Activated CD8-positive, alpha-beta T cell treated with anti-CD3 and anti-CD28 coated beads, Interleukin-2, amount 10 ng/mL, durations not matched to agents 7 days and 5 days (primary cell): ENCODE measurements at regions not wholly inside any gene's neighbourhood (a gene's known extent, or its start where the extent isn't known, plus 50 kb on each side); places are given as distances from the start of the nearest gene placed in this dataset.
A peak's percentile ranks its signal among the peaks of the same experiment; 100 is the strongest.

Experiments used
- ATAC-seq: fragments of 150-1000 bp; cut with Tn5 transposase; one replicate; pipeline ENCODE4 v1.10.0; 2021; ENCODE audit warnings: moderate library complexity
- CTCF ChIA-PET: fragments of 350-600 bp; sonication (Branson Sonifier 250); formaldehyde crosslinking; loops from one replicate; lab custom pipeline; 2021; ENCODE audit warnings: antibody characterized with exemption; lab: Charles Lee
- POLR2A ChIA-PET: fragments of 350-600 bp; sonication (Branson Sonifier 250); formaldehyde crosslinking; loops from one replicate; lab custom pipeline; 2021; ENCODE audit warnings: antibody characterized with exemption; lab: Charles Lee
- DNase-seq: peaks from one replicate; pipeline ENCODE4 v3.0.0-alpha.2; 2020
- H3K27ac Mint-ChIP-seq: one replicate; pipeline ENCODE4 v1.8.0; 2021; ENCODE audit warnings: mild to moderate bottlenecking, mixed read lengths
- H3K27me3 Mint-ChIP-seq: one replicate; pipeline ENCODE4 v1.8.0; 2021; ENCODE audit warnings: low read depth, mixed read lengths
- H3K36me3 Mint-ChIP-seq: one replicate; pipeline ENCODE4 v1.8.0; 2021; ENCODE audit warnings: low read depth, mixed read lengths
- H3K4me1 Mint-ChIP-seq: one replicate; pipeline ENCODE4 v1.8.0; 2021; ENCODE audit warnings: low read depth, mixed read lengths
- H3K4me3 Mint-ChIP-seq: one replicate; pipeline ENCODE4 v1.8.0; 2021; ENCODE audit warnings: mild to moderate bottlenecking, mixed read lengths
- H3K9me3 Mint-ChIP-seq: one replicate; pipeline ENCODE4 v1.8.0; 2022; ENCODE audit warnings: mixed read lengths; ENCODE audit not compliant: insufficient read depth

GRCh38 chrY:12537226-12537854 is 163.7 kb upstream of the USP9Y start:
- Mint-ChIP-seq H3K27me3 (peaks cover 7% of the 10 kb centered on the region), H3K9me3 (no peaks in the 10 kb centered on the region), H3K4me3 (peak overlapping the region; percentile 42), H3K36me3 (no peaks in the 10 kb centered on the region), H3K4me1 (peaks cover 9% of the 10 kb centered on the region), H3K27ac (no peak overlapping the region)
- no peak for ATAC-seq
- ChIA-PET POLR2A (no interaction called here), CTCF (no interaction called here)
- no peak for DNase-seq

GRCh38 chrY:12546746-12547420 is 154.1 kb upstream of the USP9Y start:
- Mint-ChIP-seq H3K4me3 (no peak overlapping the region), H3K36me3 (no peaks in the 10 kb centered on the region), H3K27ac (no peak overlapping the region), H3K4me1 (peaks cover 3% of the 10 kb centered on the region), H3K27me3 (no peaks in the 10 kb centered on the region), H3K9me3 (no peaks in the 10 kb centered on the region)
- POLR2A ChIA-PET, result no interaction called here
- ATAC-seq, result no peak
- no peak for DNase-seq
- CTCF ChIA-PET, result no interaction called here

GRCh38 chrY:12552471-12553283 is 148.4 kb upstream of the USP9Y start:
- peak overlapping the region; percentile 82 for H3K27ac Mint-ChIP-seq
- no peak overlapping the region for H3K4me3 Mint-ChIP-seq
- ChIA-PET CTCF (interaction anchor here (1.2 kb wide), 1 partner anchor 41 kb away, joined by 3 read pairs; no protein-coding TSS in a partner anchor), POLR2A (no interaction called here)
- no peak for DNase-seq
- H3K9me3 Mint-ChIP-seq, result no peaks in the 10 kb centered on the region
- H3K27me3 Mint-ChIP-seq, result no peaks in the 10 kb centered on the region
- H3K36me3 Mint-ChIP-seq, result no peaks in the 10 kb centered on the region
- ATAC-seq, result peak; percentile 44
- H3K4me1 Mint-ChIP-seq, result peaks cover 30% of the 10 kb centered on the region

GRCh38 chrY:12553909-12554308 is 147.1 kb upstream of the USP9Y start:
- Mint-ChIP-seq H3K36me3 (peaks cover 2% of the 10 kb centered on the region), H3K4me3 (no peak overlapping the region), H3K27me3 (no peaks in the 10 kb centered on the region), H3K9me3 (no peaks in the 10 kb centered on the region), H3K27ac (no peak overlapping the region), H3K4me1 (peaks cover 35% of the 10 kb centered on the region)
- POLR2A ChIA-PET, result no interaction called here
- CTCF ChIA-PET, result interaction anchor here (0.6 kb wide), 1 partner anchor 16 kb away, joined by 3 read pairs; no protein-coding TSS in a partner anchor
- no peak for DNase-seq
- ATAC-seq, result no peak

DNA sequence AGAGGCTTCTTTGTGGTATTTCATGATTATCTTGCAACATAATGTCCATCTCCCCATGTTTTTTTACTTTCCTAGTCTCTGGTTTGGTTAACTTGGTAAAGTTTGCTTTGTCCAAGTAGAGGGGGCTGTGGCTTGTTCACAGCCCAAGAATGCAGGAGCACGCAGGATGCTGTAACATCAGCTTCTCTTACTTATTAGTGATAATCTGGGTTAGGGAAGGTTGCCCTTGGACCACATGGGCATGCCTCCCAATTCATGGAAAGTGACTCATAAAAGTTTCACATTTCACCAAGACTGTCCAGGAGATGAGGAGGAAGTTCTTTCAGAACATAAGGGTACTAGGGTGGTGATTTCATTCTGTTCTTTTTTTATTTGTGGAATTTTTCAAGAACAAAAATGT is 146.0 kb upstream of the USP9Y start:
- CTCF ChIA-PET, result no interaction called here
- peaks cover 42% of the 10 kb centered on the region for H3K4me1 Mint-ChIP-seq
- no peak overlapping the region for H3K4me3 Mint-ChIP-seq
- no peak for DNase-seq
- peaks cover 5% of the 10 kb centered on the region for H3K9me3 Mint-ChIP-seq
- no peak overlapping the region for H3K27ac Mint-ChIP-seq
- H3K27me3 Mint-ChIP-seq, result no peaks in the 10 kb centered on the region
- POLR2A ChIA-PET, result no interaction called here
- peaks cover 4% of the 10 kb centered on the region for H3K36me3 Mint-ChIP-seq
- no peak for ATAC-seq

GRCh38 chrY:12559007-12559406 is 142.0 kb upstream of the USP9Y start:
- CTCF ChIA-PET, result no interaction called here
- POLR2A ChIA-PET, result interaction anchor here (0.8 kb wide), 1 partner anchor 103 kb away, joined by 3 read pairs; no protein-coding TSS in a partner anchor
- DNase-seq (no peak), ATAC-seq (no peak)
- Mint-ChIP-seq H3K9me3 (peaks cover 5% of the 10 kb centered on the region), H3K4me1 (peaks cover 22% of the 10 kb centered on the region), H3K27ac (peak overlapping the region; percentile 51), H3K4me3 (no peak overlapping the region), H3K27me3 (no peaks in the 10 kb centered on the region), H3K36me3 (peaks cover 17% of the 10 kb centered on the region)

DNA sequence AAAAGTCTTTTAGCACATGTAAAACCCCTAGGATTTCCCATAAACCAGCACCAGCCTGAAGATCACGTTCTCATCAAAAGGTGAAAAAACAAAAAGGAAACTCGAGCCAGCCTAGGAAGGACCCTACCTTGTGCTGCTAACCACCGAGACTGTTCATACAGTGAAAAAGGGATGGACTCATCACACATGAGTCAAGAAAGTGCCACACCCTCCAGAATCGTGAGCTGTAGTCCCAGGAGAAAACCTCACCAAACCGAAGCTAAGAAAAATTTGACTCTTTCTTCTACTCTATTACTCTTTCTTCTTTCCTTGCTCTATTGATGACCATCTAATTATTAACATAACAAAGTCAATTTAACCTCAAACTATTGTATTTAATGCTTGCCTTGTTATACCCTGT is 124.8 kb upstream of the USP9Y start:
- H3K36me3 Mint-ChIP-seq, result no peaks in the 10 kb centered on the region

GRCh38 chrY:12593532-12594216 is 107.4 kb upstream of the USP9Y start:
- Mint-ChIP-seq H3K4me3 (peak overlapping the region; percentile 46), H3K36me3 (peaks cover 50% of the 10 kb centered on the region), H3K4me1 (peaks cover 43% of the 10 kb centered on the region), H3K27ac (peak overlapping the region; percentile 92), H3K9me3 (peaks cover 21% of the 10 kb centered on the region), H3K27me3 (no peaks in the 10 kb centered on the region)
- peak; percentile 84 for ATAC-seq
- ChIA-PET POLR2A (interaction anchor here (0.6 to 1.4 kb wide), 3 partner anchors 13 to 868 kb away, joined by 3 to 4 read pairs (median 3); no protein-coding TSS in a partner anchor), CTCF (interaction anchor here (0.9 to 1.0 kb wide), 2 partner anchors 27 to 41 kb away, joined by 3 to 5 read pairs; no protein-coding TSS in a partner anchor)
- peak; percentile 71 for DNase-seq

More for the DNA sequence above, 124.8 kb upstream of the USP9Y start:
- ChIA-PET POLR2A (no interaction called here), CTCF (no interaction called here)
- Mint-ChIP-seq H3K27me3 (no peaks in the 10 kb centered on the region), H3K9me3 (peaks cover 5% of the 10 kb centered on the region), H3K27ac (no peak overlapping the region), H3K4me1 (peaks cover 4% of the 10 kb centered on the region), H3K4me3 (no peak overlapping the region)
- no peak for DNase-seq
- no peak for ATAC-seq

- ChIA-PET CTCF (no interaction called here), POLR2A (no interaction called here)
- peaks cover 60% of the 10 kb centered on the region for H3K36me3 Mint-ChIP-seq
- H3K9me3 Mint-ChIP-seq, result peaks cover 30% of the 10 kb centered on the region
- peaks cover 50% of the 10 kb centered on the region for H3K4me1 Mint-ChIP-seq
- ATAC-seq (no peak), DNase-seq (peak; percentile 32)
- no peaks in the 10 kb centered on the region for H3K27me3 Mint-ChIP-seq
- no peak overlapping the region for H3K4me3 Mint-ChIP-seq
- H3K27ac Mint-ChIP-seq, result peak overlapping the region; percentile 87
These were observed 102.2 kb upstream of the USP9Y start for GRCh38 chrY:12598783-12599182.

DNA sequence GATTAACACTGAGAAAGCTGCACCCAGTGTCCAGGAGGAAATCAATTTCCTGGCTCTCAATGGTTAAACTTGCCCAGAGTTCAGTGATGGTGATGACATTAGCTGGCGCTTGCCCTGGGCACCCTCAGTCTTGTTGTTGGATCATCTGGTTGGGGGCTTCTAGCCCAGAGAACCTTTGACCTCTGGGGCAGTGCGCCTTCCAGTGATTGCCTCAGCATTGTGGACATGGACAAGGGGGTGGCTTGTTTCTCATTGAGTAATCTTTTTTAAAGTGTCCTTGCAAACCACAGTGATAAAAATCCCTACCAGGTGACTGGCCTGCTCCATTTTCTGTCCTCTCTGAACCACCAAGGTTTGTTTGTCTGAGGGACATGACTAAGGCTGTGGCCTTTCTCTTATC is 95.6 kb upstream of the USP9Y start:
- no peak for ATAC-seq
- CTCF ChIA-PET, result no interaction called here
- Mint-ChIP-seq H3K4me1 (peaks cover 5% of the 10 kb centered on the region), H3K4me3 (no peak overlapping the region), H3K27me3 (no peaks in the 10 kb centered on the region), H3K36me3 (peaks cover 8% of the 10 kb centered on the region), H3K9me3 (peaks cover 8% of the 10 kb centered on the region), H3K27ac (no peak overlapping the region)
- no peak for DNase-seq
- POLR2A ChIA-PET, result no interaction called here

GRCh38 chrY:12610861-12611260 is 90.2 kb upstream of the USP9Y start:
- Mint-ChIP-seq H3K27me3 (no peaks in the 10 kb centered on the region), H3K4me3 (no peak overlapping the region), H3K4me1 (no peaks in the 10 kb centered on the region), H3K27ac (no peak overlapping the region), H3K36me3 (peaks cover 9% of the 10 kb centered on the region), H3K9me3 (peaks cover 4% of the 10 kb centered on the region)
- no peak for ATAC-seq
- ChIA-PET CTCF (no interaction called here), POLR2A (no interaction called here)
- no peak for DNase-seq
